K562 (cell line): ENCODE measurements at regions not wholly inside any gene's neighbourhood (a gene's known extent, or its start where the extent isn't known, plus 50 kb on each side); places are given as distances from the start of the nearest gene placed in this dataset.

Source experiments
- ATAC-seq: fragments of 200-7000 bp; cut with Tn5 transposase; 3 replicates; pipeline ENCODE4 v1.9.1; 2020; ENCODE audit warnings: moderate library complexity
- BruUV-seq: library from RNA; stranded (reverse); fragments of 400-500 nt; replicated peaks from 2 replicates; lab custom pipeline; 2021; lab: Mats Ljungman, UMichigan
- CTCF ChIA-PET: fragments of 300-600 bp; formaldehyde crosslinking; extraction: SDS; loops from one replicate; lab custom pipeline; 2021; ENCODE audit warnings: low intra/inter-chr PET ratio; lab: Yijun Ruan, JAX
- POLR2A ChIA-PET: fragments of 300-600, 350-650 bp; sonication (Branson Sonifier 250); formaldehyde crosslinking; extraction: SDS; loops from one replicate; lab custom pipeline; 2021; ENCODE audit warnings: antibody characterized with exemption, inconsistent platforms; lab: Yijun Ruan, JAX
- DNase-seq, 4 experiments: peaks; one replicate each; pipeline versions ENCODE4 v3.0.0 to v3.0.0-alpha.2; 2011 to 2018; ENCODE audit warnings: low spot score in 3 of 4, mixed read lengths in 3 of 4; ENCODE audit errors: extremely low read depth in 1 of 4
- FAIRE-seq: peaks from 2 replicates; lab custom pipeline; 2011; peaks lifted over from hg19 to GRCh38; lab: Jason Lieb, UNC
- H2AFZ ChIP-seq: 2 replicates; pipeline ENCODE4 v1.6.0; 2011; ENCODE audit warnings: low read depth, low read length, control low read depth, inconsistent platforms
- H3K27ac ChIP-seq: fragments of 200-600 bp; 3 replicates; pipeline ENCODE4 v1.8.0; 2011; ENCODE audit warnings: low read depth, mild to moderate bottlenecking, control low read depth, inconsistent platforms, low read length, moderate library complexity, mixed read lengths; ENCODE audit errors: extremely low read depth
- H3K27me3 ChIP-seq, 2 experiments: fragments of 300-600 bp in 1 of 2; 2 replicates in 1 of 2; 3 replicates in 1 of 2; pipeline versions ENCODE4 v1.6.0 to v1.8.0; 2011; ENCODE audit warnings: inconsistent platforms in 2 of 2, low read length in 2 of 2, mild to moderate bottlenecking in 1 of 2, mixed read lengths in 1 of 2, moderate library complexity in 1 of 2; ENCODE audit not compliant: control insufficient read depth in 2 of 2, insufficient read depth in 2 of 2
- H3K36me3 ChIP-seq: fragments of 300-600 bp; 3 replicates; pipeline ENCODE4 v1.8.0; 2011; ENCODE audit warnings: mild to moderate bottlenecking, low read length, inconsistent platforms; ENCODE audit not compliant: control insufficient read depth, insufficient read depth
- H3K4me1 ChIP-seq, 2 experiments: fragments of 200-600 bp in 1 of 2; replicated peaks in 1 of 2; 2 replicates in 1 of 2; 3 replicates in 1 of 2; pipeline versions ENCODE4 v1.5.1 to v1.8.0; 2011; ENCODE audit warnings: inconsistent platforms in 2 of 2, low read length in 2 of 2, mild to moderate bottlenecking in 1 of 2, mixed read lengths in 1 of 2, moderate library complexity in 1 of 2; ENCODE audit not compliant: control insufficient read depth in 2 of 2, insufficient read depth in 2 of 2
- H3K4me2 ChIP-seq: 2 replicates; pipeline ENCODE4 v1.6.1; 2011; ENCODE audit warnings: low read length, control low read depth, inconsistent platforms, mixed read lengths; ENCODE audit not compliant: insufficient read depth
- H3K4me3 ChIP-seq: fragments of 200-600 bp; sonication (generic), shearing (Covaris generic); 2 replicates; pipeline ENCODE4 v1.5.1; 2016; ENCODE audit warnings: control low read depth, inconsistent platforms
- H3K79me2 ChIP-seq: fragments of 200-600 bp; 3 replicates; pipeline ENCODE4 v1.8.0; 2011; ENCODE audit warnings: low read length, inconsistent platforms; ENCODE audit not compliant: control insufficient read depth, insufficient read depth
- H3K9ac ChIP-seq, 2 experiments: 2 replicates each; pipeline versions ENCODE4 v1.6.0 to v1.6.1; 2011; ENCODE audit warnings: low read depth in 2 of 2, low read length in 2 of 2, control low read depth in 1 of 2, inconsistent platforms in 1 of 2, mild to moderate bottlenecking in 1 of 2, mixed read lengths in 1 of 2; ENCODE audit not compliant: insufficient read depth in 1 of 2
- H3K9me1 ChIP-seq: one replicate; pipeline ENCODE4 v1.6.0; 2011; ENCODE audit warnings: inconsistent platforms, mild to moderate bottlenecking, low read length, moderate library complexity; ENCODE audit not compliant: control insufficient read depth, insufficient read depth
- H3K9me3 ChIP-seq: replicated peaks from 2 replicates; pipeline ENCODE4 v1.5.1; 2011; ENCODE audit warnings: low read depth, low read length, inconsistent platforms; ENCODE audit not compliant: control insufficient read depth, insufficient read depth
- H4K20me1 ChIP-seq: replicated peaks from 2 replicates; pipeline ENCODE4 v1.6.1; 2011; ENCODE audit warnings: low read length, inconsistent platforms, mixed read lengths; ENCODE audit not compliant: control insufficient read depth, insufficient read depth
- DIDO1 ChIP-seq: fragments of 450-650 bp; IDR thresholded peaks from 2 replicates; pipeline ENCODE4 v1.6.1; 2016; ENCODE audit warnings: low read depth, missing biosample characterization, missing genetic modification characterization
- FOSL1 ChIP-seq: fragments of 200-800 bp; sonication (Bioruptor generic); conservative IDR thresholded peaks from 2 replicates; pipeline ENCODE4 v1.6.1; 2016; ENCODE audit warnings: missing genetic modification characterization, missing compliant biosample characterization
- HCFC1 ChIP-seq: IDR thresholded peaks from 2 replicates; pipeline ENCODE4 v1.6.1; 2012; ENCODE audit warnings: low read depth, low read length, improper control_type of control experiment
- RAD51 ChIP-seq: fragments of 450-650 bp; IDR thresholded peaks from 2 replicates; pipeline ENCODE4 v1.7.1; 2016; ENCODE audit warnings: low read depth, mild to moderate bottlenecking, borderline replicate concordance
- TCF7L2 ChIP-seq: fragments of 150-350 bp; IDR thresholded peaks from 2 replicates; pipeline ENCODE4 v1.6.1; 2016; ENCODE audit warnings: low read depth, mild to moderate bottlenecking, low read length, moderate library complexity
- TEAD4 ChIP-seq, 2 experiments: sonication (generic) in 1 of 2; formaldehyde crosslinking in 1 of 2; IDR thresholded peaks; 2 replicates each; pipeline versions ENCODE4 v1.6.1 to v1.8.0; 2012 to 2022; ENCODE audit warnings: borderline replicate concordance in 1 of 2, inconsistent platforms in 1 of 2, low read length in 1 of 2, mild to moderate bottlenecking in 1 of 2, missing genetic modification reagents in 1 of 2
- ZNF143 ChIP-seq: sonication (generic); formaldehyde crosslinking; IDR thresholded peaks from 2 replicates; pipeline ENCODE4 v1.9.0; 2022; ENCODE audit warnings: mild to moderate bottlenecking, missing genetic modification reagents
- ZNF184 ChIP-seq: sonication (generic); formaldehyde crosslinking; IDR thresholded peaks from 2 replicates; pipeline ENCODE4 v1.5.0; 2020; ENCODE audit warnings: missing genetic modification reagents
- ZNF197 ChIP-seq: fragments of 200-800 bp; sonication (Bioruptor generic); IDR thresholded peaks from 2 replicates; pipeline ENCODE4 v1.6.1; 2016; ENCODE audit warnings: low read depth, missing genetic modification characterization, missing compliant biosample characterization
- WGBS: fragments of 100-300 bp; shearing (Covaris generic); methylation state at CpG from one replicate; pipeline ENCODE4 v1.1.6; 2016; ENCODE audit warnings: low coverage, mixed read lengths; ENCODE audit not compliant: insufficient coverage; ENCODE audit errors: missing lambda C conversion rate; 5-methylcytosine and 5-hydroxymethylcytosine counted together
- in situ Hi-C: fragments of 300-500 bp; cut with MboI; formaldehyde crosslinking; loops from 4 replicates; pipeline ENCODE4 v1.15.0; 2018; ENCODE audit warnings: inconsistent platforms, mixed read lengths
- intact Hi-C: fragments of 100-400 bp; cut with micrococcal nuclease; formaldehyde crosslinking; loops from 2 replicates; pipeline ENCODE4 v1.14.2; 2022
- TF ChIP-seq, protein P1 (sequence below): fragments of 250-450 bp; sonication (Bioruptor Pico); IDR thresholded peaks from 2 replicates; pipeline ENCODE4 v1.5.1; 2021; ENCODE audit warnings: mild to moderate bottlenecking
- TF ChIP-seq, protein P2 (sequence below): sonication (generic); formaldehyde crosslinking; IDR thresholded peaks from 2 replicates; pipeline ENCODE4 v1.5.0; 2020; ENCODE audit warnings: missing genetic modification reagents
- TF ChIP-seq, protein P3 (sequence below): sonication (generic); formaldehyde crosslinking; IDR thresholded peaks from 2 replicates; pipeline ENCODE4 v1.9.0; 2022; ENCODE audit warnings: mild to moderate bottlenecking, missing genetic modification reagents

DNA sequence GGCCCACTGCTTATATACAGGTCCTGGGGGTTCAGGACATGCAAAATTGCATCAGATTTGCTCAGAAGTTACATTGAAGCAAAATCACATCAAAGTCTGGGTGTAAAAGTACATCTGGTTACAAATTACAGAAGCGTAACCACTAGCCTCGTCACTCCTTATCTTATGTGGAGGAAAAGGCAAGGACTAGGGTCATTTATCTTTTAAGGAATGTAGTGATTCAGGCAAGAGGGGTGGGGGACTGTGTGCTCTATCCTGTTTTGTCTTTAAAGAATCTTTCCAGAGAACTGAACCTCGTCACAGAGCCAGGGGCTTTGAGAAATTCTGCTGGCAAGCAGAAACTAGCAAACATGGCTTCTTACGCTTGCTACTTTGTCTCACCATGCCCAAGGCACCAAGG is 61.1 kb upstream of the RAB4A start:
- H3K36me3 ChIP-seq, result no peaks in the 10 kb centered on the region
- no peaks in the 10 kb centered on the region for H3K9me3 ChIP-seq
- H4K20me1 ChIP-seq, result no peaks in the 10 kb centered on the region
- peak; percentile 33; the same call in 1 of the 2 replicates for TF ChIP-seq FOSL1 (tag)
- no peak for TF ChIP-seq TEAD4 (IDR thresholded peaks at IDR 0.05; ENCODE audit: low read length)
- TF ChIP-seq TEAD4 (CRISPR knock-in tag; IDR thresholded peaks at IDR 0.05; ENCODE audit: borderline replicate concordance), result no peak
- in situ Hi-C loops, result no loop called here
- no peak for DNase-seq
- H2AFZ ChIP-seq, result no peak overlapping the region
- H3K4me1 ChIP-seq, result peaks cover 0 to 4% of the 10 kb centered on the region in 2 experiments; a peak in 3 of 5 replicates
- peaks cover 3% of the 10 kb centered on the region for H3K9me1 ChIP-seq
- ChIA-PET POLR2A (no interaction called here), CTCF (no interaction called here)
- ATAC-seq, result no peak
- intact Hi-C loops, result no loop called here
- BruUV-seq, result no TSS peak
- H3K27ac ChIP-seq, result no peak overlapping the region
- no peak overlapping the region for H3K4me2 ChIP-seq
- no peaks in the 10 kb centered on the region for H3K79me2 ChIP-seq
- 0% methylated on average over 4 of the region's 4 CpGs for WGBS
- no peak overlapping the region for H3K9ac ChIP-seq
- no peak overlapping the region for H3K4me3 ChIP-seq
- no peak for FAIRE-seq
- peaks cover 0 to 31% of the 10 kb centered on the region in 2 experiments; a peak in 4 of 5 replicates for H3K27me3 ChIP-seq

DNA sequence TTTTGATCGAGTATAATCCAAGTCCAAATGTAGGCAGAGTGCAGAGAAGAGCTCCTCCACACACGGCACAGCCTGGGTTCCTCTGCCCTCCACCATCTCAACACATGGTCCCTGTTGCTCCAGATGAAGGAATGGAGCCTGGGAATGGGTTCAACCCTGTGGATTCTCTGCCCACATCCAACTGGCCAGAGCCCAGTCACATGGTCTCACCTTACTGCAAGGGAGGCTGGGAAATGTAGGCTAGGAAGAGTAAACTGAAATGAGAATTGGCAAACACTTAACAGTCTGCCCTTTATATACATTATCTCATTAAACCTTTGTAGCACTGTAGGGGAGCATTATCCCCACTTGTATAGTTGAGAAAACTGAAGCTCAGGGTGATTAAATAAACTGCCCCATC is 60.1 kb upstream of the RAB4A start:
- Histone ChIP-seq H3K9me3 (no peaks in the 10 kb centered on the region), H3K4me1 (no peaks in the 10 kb centered on the region), H3K4me3 (no peak overlapping the region), H3K4me2 (no peak overlapping the region), H3K9me1 (peaks cover 3% of the 10 kb centered on the region), H2AFZ (no peak overlapping the region), H3K79me2 (no peaks in the 10 kb centered on the region), H4K20me1 (no peaks in the 10 kb centered on the region), H3K9ac (no peak overlapping the region), H3K36me3 (no peaks in the 10 kb centered on the region), H3K27ac (no peak overlapping the region), H3K27me3 (peaks cover 0 to 21% of the 10 kb centered on the region in 2 experiments; a peak in 4 of 5 replicates)
- in situ Hi-C loops, result no loop called here
- DNase-seq (no peak), FAIRE-seq (no peak), ATAC-seq (peak; percentile 71)
- ChIA-PET POLR2A (interaction anchor here (0.6 kb wide), 1 partner anchor 369 kb away, joined by 3 read pairs; no protein-coding TSS in a partner anchor), CTCF (no interaction called here)
- BruUV-seq, result no TSS peak
- intact Hi-C loops, result no loop called here
- 0% methylated on average over 2 of the region's 2 CpGs for WGBS
- TF ChIP-seq TCF7L2 (no peak), ZNF184 (CRISPR knock-in tag) (no peak), DIDO1 (tag) (no peak), ZNF143 (CRISPR knock-in tag) (peak; percentile 52; the same call in 1 of the 2 replicates), ZNF197 (CRISPR knock-in tag) (no peak), RAD51 (peak; percentile 69), HCFC1 (peak; percentile 69)
- TF ChIP-seq, protein P1, sequence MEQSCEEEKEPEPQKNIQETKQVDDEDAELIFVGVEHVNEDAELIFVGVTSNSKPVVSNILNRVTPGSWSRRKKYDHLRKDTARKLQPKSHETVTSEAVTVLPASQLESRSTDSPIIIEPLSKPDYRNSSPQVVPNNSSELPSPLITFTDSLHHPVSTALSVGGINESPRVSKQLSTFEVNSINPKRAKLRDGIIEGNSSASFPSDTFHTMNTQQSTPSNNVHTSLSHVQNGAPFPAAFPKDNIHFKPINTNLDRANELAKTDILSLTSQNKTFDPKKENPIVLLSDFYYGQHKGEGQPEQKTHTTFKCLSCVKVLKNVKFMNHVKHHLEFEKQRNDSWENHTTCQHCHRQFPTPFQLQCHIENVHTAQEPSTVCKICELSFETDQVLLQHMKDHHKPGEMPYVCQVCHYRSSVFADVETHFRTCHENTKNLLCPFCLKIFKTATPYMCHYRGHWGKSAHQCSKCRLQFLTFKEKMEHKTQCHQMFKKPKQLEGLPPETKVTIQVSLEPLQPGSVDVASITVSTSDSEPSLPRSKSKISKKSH, result no peak
- TF ChIP-seq, protein P2, sequence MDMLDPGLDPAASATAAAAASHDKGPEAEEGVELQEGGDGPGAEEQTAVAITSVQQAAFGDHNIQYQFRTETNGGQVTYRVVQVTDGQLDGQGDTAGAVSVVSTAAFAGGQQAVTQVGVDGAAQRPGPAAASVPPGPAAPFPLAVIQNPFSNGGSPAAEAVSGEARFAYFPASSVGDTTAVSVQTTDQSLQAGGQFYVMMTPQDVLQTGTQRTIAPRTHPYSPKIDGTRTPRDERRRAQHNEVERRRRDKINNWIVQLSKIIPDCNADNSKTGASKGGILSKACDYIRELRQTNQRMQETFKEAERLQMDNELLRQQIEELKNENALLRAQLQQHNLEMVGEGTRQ (CRISPR knock-in tag), result peak; percentile 84
- TF ChIP-seq, protein P3, sequence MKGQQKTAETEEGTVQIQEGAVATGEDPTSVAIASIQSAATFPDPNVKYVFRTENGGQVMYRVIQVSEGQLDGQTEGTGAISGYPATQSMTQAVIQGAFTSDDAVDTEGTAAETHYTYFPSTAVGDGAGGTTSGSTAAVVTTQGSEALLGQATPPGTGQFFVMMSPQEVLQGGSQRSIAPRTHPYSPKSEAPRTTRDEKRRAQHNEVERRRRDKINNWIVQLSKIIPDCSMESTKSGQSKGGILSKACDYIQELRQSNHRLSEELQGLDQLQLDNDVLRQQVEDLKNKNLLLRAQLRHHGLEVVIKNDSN, result peak; percentile 45
